IMR-90 (cell line): ENCODE measurements at regions not wholly inside any gene's neighbourhood (a gene's known extent, or its start where the extent isn't known, plus 50 kb on each side); places are given as distances from the start of the nearest gene placed in this dataset.

Source experiments
- ATAC-seq: fragments of 200-7000 bp; cut with Tn5 transposase; 2 replicates; pipeline ENCODE4 v1.9.1; 2020; ENCODE audit warnings: low read depth, mild to moderate bottlenecking, moderate library complexity
- BruUV-seq: library from RNA; stranded (reverse); fragments of 400-500 nt; replicated peaks from 2 replicates; lab custom pipeline; 2021; lab: Mats Ljungman, UMichigan
- CTCF ChIA-PET: fragments of 300-600 bp; formaldehyde crosslinking; extraction: SDS; loops from one replicate; lab custom pipeline; 2021; ENCODE audit warnings: antibody characterized with exemption; lab: Yijun Ruan, JAX
- POLR2A ChIA-PET: fragments of 300-600 bp; sonication (Branson Sonifier 250); formaldehyde crosslinking; loops from one replicate; lab custom pipeline; 2022; ENCODE audit warnings: antibody characterized with exemption; ENCODE audit not compliant: unreplicated experiment; lab: Charles Lee
- DNase-seq: peaks from one replicate; pipeline ENCODE4 v3.0.0; 2013
- H2AFZ ChIP-seq: replicated peaks from 2 replicates; pipeline ENCODE3; 2013; ENCODE audit warnings: low read length, mild to moderate bottlenecking; ENCODE audit not compliant: poor library complexity
- H2AK5ac ChIP-seq: 2 replicates; pipeline ENCODE4 v1.6.1; 2013; ENCODE audit warnings: low read depth, low read length, inconsistent platforms
- H2AK9ac ChIP-seq: replicated peaks from 2 replicates; pipeline ENCODE3; 2013; ENCODE audit warnings: mild to moderate bottlenecking, low read depth, low read length, moderate library complexity; ENCODE audit not compliant: poor library complexity
- H2BK120ac ChIP-seq: 2 replicates; pipeline ENCODE4 v1.6.1; 2013; ENCODE audit warnings: low read depth, low read length, inconsistent platforms
- H2BK15ac ChIP-seq: 3 replicates; pipeline ENCODE4 v1.6.1; 2013; ENCODE audit warnings: low read depth, low read length, inconsistent platforms
- H2BK20ac ChIP-seq: 2 replicates; pipeline ENCODE4 v1.6.1; 2013; ENCODE audit warnings: low read depth, mild to moderate bottlenecking, inconsistent platforms, low read length, moderate library complexity
- H2BK5ac ChIP-seq: 2 replicates; pipeline ENCODE4 v1.6.1; 2013; ENCODE audit warnings: mild to moderate bottlenecking, low read depth, low read length, inconsistent platforms; ENCODE audit not compliant: poor library complexity, severe bottlenecking
- H3K14ac ChIP-seq: replicated peaks from 2 replicates; pipeline ENCODE4 v1.6.1; 2013; ENCODE audit warnings: low read depth, low read length, inconsistent platforms
- H3K18ac ChIP-seq: 2 replicates; pipeline ENCODE4 v1.6.1; 2013; ENCODE audit warnings: low read depth, low read length, control low read depth
- H3K23ac ChIP-seq: 2 replicates; pipeline ENCODE4 v1.6.1; 2013; ENCODE audit warnings: low read depth, low read length, inconsistent platforms
- H3K27ac ChIP-seq: 2 replicates; pipeline ENCODE4 v1.5.1; 2013; ENCODE audit warnings: mild to moderate bottlenecking, control low read depth, low read length; ENCODE audit not compliant: insufficient read depth
- H3K27me3 ChIP-seq: 2 replicates; pipeline ENCODE4 v1.6.1; 2013; ENCODE audit warnings: low read length; ENCODE audit not compliant: control insufficient read depth, insufficient read depth
- H3K36me3 ChIP-seq: 2 replicates; pipeline ENCODE4 v1.6.1; 2013; ENCODE audit warnings: low read length, mixed read lengths; ENCODE audit not compliant: control insufficient read depth, insufficient read depth
- H3K4ac ChIP-seq: 2 replicates; pipeline ENCODE4 v1.6.1; 2013; ENCODE audit warnings: low read depth, low read length, inconsistent platforms
- H3K4me1 ChIP-seq: 2 replicates; pipeline ENCODE4 v1.6.1; 2013; ENCODE audit warnings: low read length, mixed read lengths; ENCODE audit not compliant: control insufficient read depth, insufficient read depth
- H3K4me2 ChIP-seq: 2 replicates; pipeline ENCODE4 v1.6.1; 2013; ENCODE audit warnings: low read depth, mild to moderate bottlenecking, control low read depth, low read length, moderate library complexity
- H3K4me3 ChIP-seq: 2 replicates; pipeline ENCODE4 v1.5.1; 2013; ENCODE audit warnings: low read depth, mild to moderate bottlenecking, control low read depth, low read length, moderate library complexity; ENCODE audit not compliant: insufficient read depth
- H3K56ac ChIP-seq: 2 replicates; pipeline ENCODE4 v1.6.1; 2013; ENCODE audit warnings: low read length, inconsistent platforms; ENCODE audit not compliant: insufficient read depth; ENCODE audit errors: extremely low read depth
- H3K79me1 ChIP-seq, 2 experiments: 2 replicates each; pipeline ENCODE4 v1.6.1; 2013; ENCODE audit warnings: low read length in 2 of 2, inconsistent platforms in 1 of 2, low read depth in 1 of 2
- H3K9ac ChIP-seq: 2 replicates; pipeline ENCODE4 v1.6.1; 2013; ENCODE audit warnings: low read depth, low read length, control low read depth
- H3K9me1 ChIP-seq: 2 replicates; pipeline ENCODE4 v1.6.1; 2013; ENCODE audit warnings: low read length, inconsistent platforms; ENCODE audit not compliant: insufficient read depth
- H3K9me3 ChIP-seq: 2 replicates; pipeline ENCODE4 v1.6.1; 2013; ENCODE audit warnings: low read length; ENCODE audit not compliant: control insufficient read depth, insufficient read depth
- H4K20me1 ChIP-seq: 2 replicates; pipeline ENCODE4 v1.6.1; 2013; ENCODE audit warnings: low read length, inconsistent platforms; ENCODE audit not compliant: insufficient read depth
- H4K5ac ChIP-seq: 2 replicates; pipeline ENCODE4 v1.6.1; 2013; ENCODE audit warnings: mild to moderate bottlenecking, low read depth, low read length, control low read depth
- H4K8ac ChIP-seq, 2 experiments: 2 replicates each; pipeline ENCODE4 v1.6.1; 2013; ENCODE audit warnings: low read depth in 2 of 2, low read length in 2 of 2, control low read depth in 1 of 2, inconsistent platforms in 1 of 2
- H4K91ac ChIP-seq: 2 replicates; pipeline ENCODE4 v1.6.1; 2013; ENCODE audit warnings: low read depth, low read length, inconsistent platforms; ENCODE audit not compliant: insufficient read depth
- CEBPB ChIP-seq: IDR thresholded peaks from 2 replicates; pipeline ENCODE4 v1.6.1; 2012; ENCODE audit warnings: low read depth, low read length, improper control_type of control experiment
- CHD1 ChIP-seq: IDR thresholded peaks from 2 replicates; pipeline ENCODE4 v1.6.1; 2012; ENCODE audit warnings: low read depth, low read length, improper control_type of control experiment
- FOS ChIP-seq: fragments of 150-350 bp; IDR thresholded peaks from 2 replicates; pipeline ENCODE4 v1.6.1; 2016; ENCODE audit warnings: low read depth, low read length
- MAFK ChIP-seq: IDR thresholded peaks from 2 replicates; pipeline ENCODE4 v1.6.1; 2012; ENCODE audit warnings: low read depth, low read length, improper control_type of control experiment
- MAZ ChIP-seq: IDR thresholded peaks from 2 replicates; pipeline ENCODE4 v1.6.1; 2012; ENCODE audit warnings: low read depth, mild to moderate bottlenecking, low read length, improper control_type of control experiment, moderate library complexity, borderline replicate concordance
- NFE2L2 ChIP-seq: fragments of 150-350 bp; IDR thresholded peaks from 2 replicates; pipeline ENCODE4 v1.6.1; 2016; ENCODE audit warnings: low read depth, mild to moderate bottlenecking, low read length
- POLR2A ChIP-seq: IDR thresholded peaks from 2 replicates; pipeline ENCODE4 v1.6.1; 2012; ENCODE audit warnings: mild to moderate bottlenecking, low read depth, low read length
- RAD21 ChIP-seq: IDR thresholded peaks from 2 replicates; pipeline ENCODE4 v1.6.1; 2012; ENCODE audit warnings: low read length, improper control_type of control experiment
- RCOR1 ChIP-seq: IDR thresholded peaks from 2 replicates; pipeline ENCODE4 v1.6.1; 2012; ENCODE audit warnings: mild to moderate bottlenecking, low read length, improper control_type of control experiment; ENCODE audit not compliant: insufficient replicate concordance
- RFX5 ChIP-seq: IDR thresholded peaks from 2 replicates; pipeline ENCODE4 v1.8.0; 2012; ENCODE audit warnings: low read depth, mild to moderate bottlenecking, low read length, moderate library complexity
- WGBS, 2 experiments: methylation state at CpG; one replicate each; pipeline versions ENCODE4 v1.1.5 to v1.1.7; 2013; ENCODE audit warnings: missing lambda C conversion rate in 2 of 2; ENCODE audit not compliant: insufficient read length in 1 of 2; ENCODE audit errors: extremely low coverage in 2 of 2; 5-methylcytosine and 5-hydroxymethylcytosine counted together
- dilution Hi-C: fragments of 300-500 bp; cut with HindIII; formaldehyde crosslinking; loops from one replicate; pipeline ENCODE4 v1.14.3; 2018; ENCODE audit warnings: low sequenced_read_pairs; ENCODE audit not compliant: unreplicated experiment
- in situ Hi-C: fragments of 300-500 bp; cut with MboI; formaldehyde crosslinking; loops from 3 replicates; pipeline ENCODE4 v1.14.3; 2019; ENCODE audit warnings: low sequenced_read_pairs, inconsistent platforms, mixed read lengths
- intact Hi-C: fragments of 100-400 bp; cut with micrococcal nuclease; formaldehyde crosslinking; loops from 2 replicates; pipeline ENCODE4 v1.10.0; 2022
- TF ChIP-seq, protein P1 (sequence below): conservative IDR thresholded peaks from 2 replicates; pipeline ENCODE4 v1.5.1; 2012; ENCODE audit warnings: mild to moderate bottlenecking, low read depth, low read length, improper control_type of control experiment

DNA sequence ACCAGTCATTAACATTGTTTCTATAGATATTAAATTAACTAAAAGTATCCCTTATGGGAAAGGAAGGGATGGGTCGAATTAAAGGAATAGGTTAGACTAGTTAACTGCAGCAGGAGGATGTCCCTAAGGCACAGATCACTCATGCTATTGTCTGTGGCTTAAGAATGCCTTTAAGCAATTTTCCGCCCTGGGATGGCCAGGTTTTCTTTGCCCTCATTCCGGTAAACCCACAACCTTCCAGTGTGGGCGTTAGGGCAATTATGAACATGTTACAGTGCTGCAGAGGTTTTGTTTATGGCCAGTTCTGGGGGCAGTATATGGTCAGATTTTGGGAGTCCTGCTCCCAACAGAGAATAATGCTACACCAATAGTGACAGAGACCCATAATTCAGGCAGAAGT is 139.3 kb upstream of the CDK13 start:
- in situ Hi-C loops = no loop called here
- Histone ChIP-seq H4K5ac (no peak overlapping the region), H3K36me3 (no peaks in the 10 kb centered on the region), H3K27me3 (peaks cover 23% of the 10 kb centered on the region), H2BK5ac (no peak overlapping the region), H4K8ac (no peak overlapping the region), H3K14ac (no peak overlapping the region), H2BK15ac (no peak overlapping the region), H3K9me1 (no peaks in the 10 kb centered on the region), H2BK20ac (no peak overlapping the region), H3K4me1 (0 out of 2 replicates have a peak, but pooled peaks cover 2% of the 10 kb centered on the region), H2AK5ac (no peak overlapping the region), H3K23ac (no peak overlapping the region), H2BK120ac (no peak overlapping the region), H3K18ac (no peak overlapping the region), H3K4me2 (no peak overlapping the region), H3K4ac (no peak overlapping the region), H4K91ac (no peak overlapping the region), H3K9ac (no peak overlapping the region), H3K56ac (no peak overlapping the region), H2AFZ (no peak overlapping the region), H4K20me1 (no peaks in the 10 kb centered on the region), H3K79me1 (no peaks in the 10 kb centered on the region), H3K9me3 (no peaks in the 10 kb centered on the region), H2AK9ac (no peak overlapping the region), H3K4me3 (no peak overlapping the region), H3K27ac (no peak overlapping the region)
- WGBS, 2 experiments = no CpG with 5 or more reads among the region's 4 CpGs
- TF ChIP-seq, protein P1, sequence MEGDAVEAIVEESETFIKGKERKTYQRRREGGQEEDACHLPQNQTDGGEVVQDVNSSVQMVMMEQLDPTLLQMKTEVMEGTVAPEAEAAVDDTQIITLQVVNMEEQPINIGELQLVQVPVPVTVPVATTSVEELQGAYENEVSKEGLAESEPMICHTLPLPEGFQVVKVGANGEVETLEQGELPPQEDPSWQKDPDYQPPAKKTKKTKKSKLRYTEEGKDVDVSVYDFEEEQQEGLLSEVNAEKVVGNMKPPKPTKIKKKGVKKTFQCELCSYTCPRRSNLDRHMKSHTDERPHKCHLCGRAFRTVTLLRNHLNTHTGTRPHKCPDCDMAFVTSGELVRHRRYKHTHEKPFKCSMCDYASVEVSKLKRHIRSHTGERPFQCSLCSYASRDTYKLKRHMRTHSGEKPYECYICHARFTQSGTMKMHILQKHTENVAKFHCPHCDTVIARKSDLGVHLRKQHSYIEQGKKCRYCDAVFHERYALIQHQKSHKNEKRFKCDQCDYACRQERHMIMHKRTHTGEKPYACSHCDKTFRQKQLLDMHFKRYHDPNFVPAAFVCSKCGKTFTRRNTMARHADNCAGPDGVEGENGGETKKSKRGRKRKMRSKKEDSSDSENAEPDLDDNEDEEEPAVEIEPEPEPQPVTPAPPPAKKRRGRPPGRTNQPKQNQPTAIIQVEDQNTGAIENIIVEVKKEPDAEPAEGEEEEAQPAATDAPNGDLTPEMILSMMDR = no peak
- TF ChIP-seq CHD1 (no peak), RAD21 (no peak), RCOR1 (no peak), NFE2L2 (no peak), POLR2A (no peak), MAFK (no peak), CEBPB (no peak), FOS (no peak), MAZ (no peak), RFX5 (no peak)
- ATAC-seq (no peak), DNase-seq (no peak)
- intact Hi-C loops = no loop called here
- BruUV-seq = no TSS peak
- ChIA-PET POLR2A (no interaction called here), CTCF (no interaction called here)
- dilution Hi-C loops = no loop called here
